HG03469 (cell line): ENCODE measurements at regions not wholly inside any gene's neighbourhood (a gene's known extent, or its start where the extent isn't known, plus 50 kb on each side); places are given as distances from the start of the nearest gene placed in this dataset.
"Not testable (repeated sequence)": the region's sequence is repeated elsewhere in the genome, so short reads cannot be mapped to it uniquely, and the experiment has no call there.

Source experiments
- ATAC-seq: cut with Tn5 transposase; IDR thresholded peaks from one replicate; pipeline ENCODE4 v1.9.1; 2021; ENCODE audit warnings: mild to moderate bottlenecking, moderate library complexity, moderate number of reproducible peaks; ENCODE audit not compliant: unreplicated experiment

DNA sequence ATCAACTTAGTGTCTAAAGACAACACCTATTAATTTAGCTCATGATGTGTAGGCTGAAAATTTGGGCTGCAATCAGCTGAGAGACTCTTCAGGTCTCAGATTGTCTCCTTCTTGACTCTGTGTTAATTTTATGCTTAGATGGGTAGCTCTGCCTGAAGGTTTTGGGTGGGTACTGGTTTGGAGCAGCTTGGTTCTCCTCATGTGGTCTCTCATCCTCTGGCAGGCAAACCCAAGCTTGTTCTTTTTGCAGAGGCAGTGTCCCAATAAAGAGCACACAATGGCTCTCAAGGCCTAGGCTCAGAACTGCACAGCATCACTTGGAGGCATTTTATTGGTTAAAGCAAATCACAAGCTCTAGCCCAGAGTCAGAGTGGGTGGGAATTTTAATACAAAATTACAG is 280.6 kb downstream of the BTBD3 start:
- no peak for ATAC-seq

DNA sequence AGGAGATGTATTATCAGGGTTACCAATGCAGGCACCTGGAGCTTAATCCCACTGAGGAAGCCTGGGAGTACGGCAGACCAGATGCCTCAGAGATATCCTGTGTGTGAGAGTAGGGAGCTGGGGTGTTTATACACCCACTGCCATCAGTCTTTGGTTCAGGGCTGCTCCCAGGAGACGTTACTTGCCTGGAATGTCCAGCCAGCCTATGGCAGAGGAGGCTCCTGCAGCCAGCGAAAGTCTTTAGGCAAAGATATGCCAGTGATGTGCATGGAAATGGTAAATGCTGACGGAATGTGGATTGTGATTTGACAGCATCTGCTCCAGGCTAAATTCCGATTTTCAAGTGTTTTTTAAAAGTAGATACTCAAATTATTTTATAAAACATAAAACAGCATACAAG is 282.0 kb downstream of the BTBD3 start:
- ATAC-seq: no peak

- ATAC-seq: no peak
Observed at GRCh38 chr20:12201289-12201991, 283.7 kb downstream of the BTBD3 start.

DNA sequence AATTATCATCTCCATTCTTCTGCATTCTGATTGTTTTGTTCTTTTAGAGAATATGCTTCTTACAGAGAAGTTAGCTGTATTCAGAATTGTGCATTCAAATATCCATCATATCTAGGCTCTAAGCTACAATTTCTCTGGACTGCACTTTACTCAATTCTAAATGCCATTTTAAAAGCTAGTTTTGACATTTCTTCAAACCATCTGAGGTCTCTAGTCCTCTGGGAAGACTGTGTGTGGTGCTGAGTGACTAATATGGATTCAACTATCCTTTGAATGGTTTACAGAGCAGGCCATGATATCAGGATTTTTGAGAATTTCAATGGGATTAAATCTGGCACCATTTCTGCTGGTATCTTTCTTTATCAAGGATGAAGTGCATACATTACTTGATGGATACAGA is 285.7 kb downstream of the BTBD3 start:
- ATAC-seq: no peak

DNA sequence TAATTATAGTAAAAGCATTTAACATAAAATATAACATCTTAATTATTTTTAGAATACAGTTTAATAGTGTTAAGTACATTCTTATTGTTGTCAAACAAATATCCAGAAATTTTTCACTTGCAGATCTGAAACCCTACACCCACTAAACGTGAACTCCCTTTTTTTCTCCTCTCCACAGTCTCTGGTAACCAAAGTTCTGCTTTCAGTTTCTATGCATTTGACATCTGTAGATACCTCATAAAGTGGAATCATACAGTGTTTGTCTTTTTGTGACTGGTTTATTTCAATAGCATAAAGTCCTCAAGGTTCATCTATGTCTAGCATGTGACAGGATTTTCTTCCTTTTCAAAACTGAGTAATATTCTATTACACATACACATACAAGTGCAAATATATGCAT is 286.3 kb downstream of the BTBD3 start:
- no peak for ATAC-seq

DNA sequence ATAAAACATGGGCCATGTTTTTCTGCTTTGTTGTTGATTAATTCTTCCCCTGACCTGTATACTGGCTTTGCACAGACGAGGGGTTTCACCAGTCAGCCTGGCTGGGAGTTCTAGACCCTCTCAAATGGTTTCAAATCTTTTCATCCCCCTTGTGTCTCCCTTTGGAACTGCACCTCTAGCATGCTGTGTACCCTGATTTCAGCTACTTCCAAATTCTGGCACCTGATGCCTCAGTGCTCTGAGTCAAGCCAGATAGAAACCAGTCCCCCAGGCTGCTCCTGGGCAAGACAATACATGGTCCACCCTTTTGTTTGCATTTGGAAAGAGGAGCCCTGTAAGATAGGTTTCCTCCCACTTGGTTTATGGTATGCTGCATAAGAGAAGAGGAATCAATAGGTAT is 290.2 kb downstream of the BTBD3 start:
- ATAC-seq: no peak

DNA sequence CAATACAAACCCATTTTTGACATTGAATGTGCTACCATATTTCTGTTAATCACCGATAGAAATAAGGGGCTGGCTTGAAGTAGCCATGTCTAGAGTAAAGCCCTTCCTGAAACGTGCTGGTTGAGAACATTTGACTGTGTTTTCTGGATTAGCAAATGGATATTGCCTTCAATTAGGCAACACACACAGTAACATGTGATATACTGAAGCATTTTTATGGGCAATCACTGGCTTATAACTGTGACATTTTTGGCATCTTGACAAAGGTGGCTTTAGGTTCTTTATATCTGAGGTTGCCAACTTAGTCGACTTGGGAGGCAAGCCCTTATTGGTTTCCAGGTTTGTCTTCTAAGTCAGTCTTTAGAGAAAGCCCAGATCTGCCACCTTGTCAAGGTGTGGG is 292.9 kb downstream of the BTBD3 start:
- no peak for ATAC-seq

GRCh38 chr20:12211361-12211760 is 293.7 kb downstream of the BTBD3 start:
- ATAC-seq: no peak

- no peak for ATAC-seq
Observed at GRCh38 chr20:12217382-12217781, 299.7 kb downstream of the BTBD3 start.

- ATAC-seq: no peak
Observed at GRCh38 chr20:12219798-12220197, 302.1 kb downstream of the BTBD3 start.

GRCh38 chr20:12223057-12223456 is 305.4 kb downstream of the BTBD3 start:
- no peak for ATAC-seq

DNA sequence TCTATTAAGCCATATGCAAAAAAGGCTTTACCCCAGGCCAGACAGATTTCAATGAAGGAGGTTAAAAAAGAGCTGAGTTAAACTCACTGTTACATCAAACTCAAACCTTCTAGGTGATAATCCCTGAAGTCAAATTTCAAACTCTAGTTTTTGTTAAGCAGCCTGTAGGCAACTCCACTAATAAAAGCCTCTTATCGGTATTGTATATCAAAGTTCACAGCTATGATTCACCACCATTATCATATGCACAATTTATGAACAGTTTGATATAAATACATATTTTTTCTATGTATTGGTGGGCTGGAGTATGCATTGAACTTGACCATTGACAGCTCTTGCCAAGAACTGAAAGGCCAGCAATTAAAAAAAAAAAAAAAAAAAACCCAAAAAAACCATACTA is 308.2 kb downstream of the BTBD3 start:
- no peak for ATAC-seq

GRCh38 chr20:12229891-12230290 is 312.2 kb downstream of the BTBD3 start:
- no peak for ATAC-seq

DNA sequence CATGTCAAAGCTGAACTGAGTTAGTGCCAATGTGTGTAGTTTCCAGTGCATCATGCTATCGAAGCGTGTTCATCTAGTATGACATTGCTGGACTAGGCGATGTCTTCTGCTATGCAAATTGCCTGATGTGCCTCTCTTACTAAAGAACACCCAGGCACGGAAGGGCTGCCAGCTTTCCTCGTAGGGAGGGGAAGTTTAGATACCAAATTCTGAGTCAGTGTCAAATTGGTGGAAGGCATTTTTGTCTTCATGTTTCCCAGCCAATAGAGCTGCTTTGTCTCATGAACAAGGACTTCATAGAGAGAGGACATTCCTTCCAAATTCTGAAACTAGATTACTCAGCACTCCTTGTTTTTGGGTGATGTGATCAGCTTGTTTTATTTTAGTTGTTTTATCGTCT is 320.1 kb downstream of the BTBD3 start:
- no peak for ATAC-seq

- no peak for ATAC-seq
Observed at GRCh38 chr20:12241065-12241464, 323.4 kb downstream of the BTBD3 start.

DNA sequence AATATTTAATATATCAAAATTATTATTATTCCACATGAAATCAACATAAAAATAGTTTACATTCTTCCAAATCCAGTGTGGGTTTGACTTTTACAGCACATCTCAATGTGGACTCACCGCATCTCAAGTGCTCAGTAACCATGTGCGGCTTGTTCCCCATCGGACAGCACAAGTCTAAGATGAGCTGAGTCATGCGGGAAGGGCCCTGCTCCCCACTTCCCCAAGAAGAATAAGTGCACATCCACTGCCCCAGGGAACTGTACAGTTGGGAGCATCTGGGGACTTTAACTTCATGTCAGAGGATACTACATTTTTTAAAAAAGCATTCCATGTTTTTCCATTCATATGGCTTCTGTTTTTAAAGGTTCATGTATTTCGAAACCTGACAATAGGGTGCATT is 325.6 kb downstream of the BTBD3 start:
- no peak for ATAC-seq

DNA sequence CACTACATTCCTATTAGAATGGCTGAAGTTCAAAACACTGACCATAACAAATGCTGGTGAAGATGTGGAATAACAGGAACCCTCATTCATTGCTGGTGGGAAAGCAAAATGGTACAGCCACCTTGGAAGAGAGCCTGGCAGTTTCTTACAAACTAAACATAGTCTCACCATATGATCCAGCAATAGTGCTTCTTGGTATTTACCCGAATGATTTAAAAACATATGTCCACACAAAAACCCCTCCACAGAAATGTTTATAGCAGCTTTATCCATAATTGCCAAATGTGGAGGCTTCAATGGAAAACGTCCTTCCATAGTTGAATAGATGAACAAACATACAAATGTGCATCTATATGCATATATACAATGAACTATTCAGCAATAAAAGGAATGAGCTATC is 330.8 kb downstream of the BTBD3 start:
- no peak for ATAC-seq

- not testable (repeated sequence) for ATAC-seq
Observed at GRCh38 chr20:12250661-12251060, 333.0 kb downstream of the BTBD3 start.

- ATAC-seq: no peak
Observed at GRCh38 chr20:12252793-12253192, 335.1 kb downstream of the BTBD3 start.

DNA sequence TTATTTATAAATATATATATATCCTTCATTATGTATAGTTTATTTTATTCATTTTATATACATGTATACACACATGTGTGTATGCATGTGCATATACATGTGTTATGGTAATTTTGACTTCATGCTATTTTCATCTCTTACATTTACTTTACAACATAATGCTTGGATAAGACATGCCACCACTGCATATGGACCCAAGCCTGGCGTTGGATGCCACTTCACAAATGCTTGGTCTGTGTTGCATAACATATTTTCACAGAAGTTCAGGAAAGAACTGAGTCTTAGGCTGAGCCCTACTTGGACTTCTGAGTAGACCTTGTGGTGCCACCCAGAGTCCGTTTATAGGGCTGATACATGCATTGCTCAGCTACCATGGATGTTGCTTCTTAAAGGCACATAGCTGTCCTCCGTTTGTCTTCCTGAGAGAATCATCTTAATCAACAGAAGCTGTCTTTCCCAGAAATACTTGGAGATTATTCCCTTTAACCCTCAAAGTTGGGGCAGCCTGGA is 337.8 kb downstream of the BTBD3 start:
- ATAC-seq: no peak

DNA sequence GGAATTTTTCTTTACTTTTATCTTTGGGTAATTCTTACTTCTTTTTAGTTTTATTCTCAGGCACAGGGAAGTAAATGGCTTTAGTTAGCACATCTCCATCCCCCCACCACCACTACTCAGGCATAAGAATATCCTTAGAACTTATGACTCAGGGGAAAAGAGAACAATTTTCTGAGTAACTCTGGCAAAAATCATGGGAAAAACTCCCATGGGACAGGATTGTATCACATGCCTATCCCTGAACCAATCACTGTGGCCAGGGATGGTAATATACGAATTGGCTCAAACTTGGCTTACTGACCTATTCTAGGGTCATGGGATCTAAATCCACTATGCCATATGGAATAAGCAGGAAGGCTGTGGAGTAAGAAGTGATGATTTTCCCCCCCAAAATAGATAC is 339.1 kb downstream of the BTBD3 start:
- no peak for ATAC-seq

DNA sequence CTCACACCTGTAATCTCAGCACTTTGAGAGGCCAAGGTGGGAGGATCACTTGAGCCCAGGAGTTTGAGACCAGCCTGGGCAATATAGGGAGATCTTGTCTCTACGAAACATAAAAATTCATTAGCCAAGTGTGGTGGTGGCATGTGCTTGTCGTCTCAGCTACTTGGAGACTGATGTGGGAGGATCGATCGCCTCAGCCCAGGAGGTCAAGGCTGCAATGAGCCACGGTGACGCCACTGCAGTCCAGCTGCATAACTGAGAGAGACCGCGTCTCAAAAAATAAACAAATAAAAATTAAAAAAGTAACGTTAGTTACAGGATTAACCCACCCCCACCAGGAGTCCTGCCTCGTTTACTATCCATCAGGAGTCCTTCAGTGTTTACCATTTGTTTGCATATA is 345.1 kb downstream of the BTBD3 start:
- ATAC-seq: no peak

DNA sequence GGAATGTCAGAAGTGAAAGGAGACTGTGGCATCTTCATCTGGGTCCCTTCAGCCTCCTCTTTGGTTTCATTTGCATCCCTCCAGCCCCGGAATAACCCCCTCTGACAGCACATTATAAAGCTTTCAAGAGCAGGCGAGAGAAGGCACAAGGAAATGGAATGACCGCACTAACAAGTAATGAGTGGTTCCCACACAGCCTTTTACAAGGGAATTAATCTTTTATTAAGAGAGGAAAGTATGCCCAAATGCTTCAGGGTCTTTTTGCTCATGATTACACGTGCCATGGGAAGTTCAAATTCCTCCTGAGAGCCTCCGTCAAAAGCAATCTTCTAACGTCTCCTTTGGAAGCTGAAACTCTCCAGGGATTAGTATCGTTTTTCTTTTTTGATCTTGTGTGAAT is 347.0 kb downstream of the BTBD3 start:
- ATAC-seq: no peak
